IMR-90 (cell line): ENCODE measurements at regions not wholly inside any gene's neighbourhood (a gene's known extent, or its start where the extent isn't known, plus 50 kb on each side); places are given as distances from the start of the nearest gene placed in this dataset.

Experiments used
- ATAC-seq: fragments of 200-7000 bp; cut with Tn5 transposase; 2 replicates; pipeline ENCODE4 v1.9.1; 2020; ENCODE audit warnings: low read depth, mild to moderate bottlenecking, moderate library complexity
- BruUV-seq: library from RNA; stranded (reverse); fragments of 400-500 nt; replicated peaks from 2 replicates; lab custom pipeline; 2021; lab: Mats Ljungman, UMichigan
- CTCF ChIA-PET: fragments of 300-600 bp; formaldehyde crosslinking; extraction: SDS; loops from one replicate; lab custom pipeline; 2021; ENCODE audit warnings: antibody characterized with exemption; lab: Yijun Ruan, JAX
- POLR2A ChIA-PET: fragments of 300-600 bp; sonication (Branson Sonifier 250); formaldehyde crosslinking; loops from one replicate; lab custom pipeline; 2022; ENCODE audit warnings: antibody characterized with exemption; ENCODE audit not compliant: unreplicated experiment; lab: Charles Lee
- DNase-seq: peaks from one replicate; pipeline ENCODE4 v3.0.0; 2013
- H2AFZ ChIP-seq: replicated peaks from 2 replicates; pipeline ENCODE3; 2013; ENCODE audit warnings: low read length, mild to moderate bottlenecking; ENCODE audit not compliant: poor library complexity
- H2AK5ac ChIP-seq: 2 replicates; pipeline ENCODE4 v1.6.1; 2013; ENCODE audit warnings: low read depth, low read length, inconsistent platforms
- H2AK9ac ChIP-seq: replicated peaks from 2 replicates; pipeline ENCODE3; 2013; ENCODE audit warnings: mild to moderate bottlenecking, low read depth, low read length, moderate library complexity; ENCODE audit not compliant: poor library complexity
- H2BK120ac ChIP-seq: 2 replicates; pipeline ENCODE4 v1.6.1; 2013; ENCODE audit warnings: low read depth, low read length, inconsistent platforms
- H2BK15ac ChIP-seq: 3 replicates; pipeline ENCODE4 v1.6.1; 2013; ENCODE audit warnings: low read depth, low read length, inconsistent platforms
- H2BK20ac ChIP-seq: 2 replicates; pipeline ENCODE4 v1.6.1; 2013; ENCODE audit warnings: low read depth, mild to moderate bottlenecking, inconsistent platforms, low read length, moderate library complexity
- H2BK5ac ChIP-seq: 2 replicates; pipeline ENCODE4 v1.6.1; 2013; ENCODE audit warnings: mild to moderate bottlenecking, low read depth, low read length, inconsistent platforms; ENCODE audit not compliant: poor library complexity, severe bottlenecking
- H3K14ac ChIP-seq: replicated peaks from 2 replicates; pipeline ENCODE4 v1.6.1; 2013; ENCODE audit warnings: low read depth, low read length, inconsistent platforms
- H3K18ac ChIP-seq: 2 replicates; pipeline ENCODE4 v1.6.1; 2013; ENCODE audit warnings: low read depth, low read length, control low read depth
- H3K23ac ChIP-seq: 2 replicates; pipeline ENCODE4 v1.6.1; 2013; ENCODE audit warnings: low read depth, low read length, inconsistent platforms
- H3K27ac ChIP-seq: 2 replicates; pipeline ENCODE4 v1.5.1; 2013; ENCODE audit warnings: mild to moderate bottlenecking, control low read depth, low read length; ENCODE audit not compliant: insufficient read depth
- H3K27me3 ChIP-seq: 2 replicates; pipeline ENCODE4 v1.6.1; 2013; ENCODE audit warnings: low read length; ENCODE audit not compliant: control insufficient read depth, insufficient read depth
- H3K36me3 ChIP-seq: 2 replicates; pipeline ENCODE4 v1.6.1; 2013; ENCODE audit warnings: low read length, mixed read lengths; ENCODE audit not compliant: control insufficient read depth, insufficient read depth
- H3K4ac ChIP-seq: 2 replicates; pipeline ENCODE4 v1.6.1; 2013; ENCODE audit warnings: low read depth, low read length, inconsistent platforms
- H3K4me1 ChIP-seq: 2 replicates; pipeline ENCODE4 v1.6.1; 2013; ENCODE audit warnings: low read length, mixed read lengths; ENCODE audit not compliant: control insufficient read depth, insufficient read depth
- H3K4me2 ChIP-seq: 2 replicates; pipeline ENCODE4 v1.6.1; 2013; ENCODE audit warnings: low read depth, mild to moderate bottlenecking, control low read depth, low read length, moderate library complexity
- H3K4me3 ChIP-seq: 2 replicates; pipeline ENCODE4 v1.5.1; 2013; ENCODE audit warnings: low read depth, mild to moderate bottlenecking, control low read depth, low read length, moderate library complexity; ENCODE audit not compliant: insufficient read depth
- H3K56ac ChIP-seq: 2 replicates; pipeline ENCODE4 v1.6.1; 2013; ENCODE audit warnings: low read length, inconsistent platforms; ENCODE audit not compliant: insufficient read depth; ENCODE audit errors: extremely low read depth
- H3K79me1 ChIP-seq, 2 experiments: 2 replicates each; pipeline ENCODE4 v1.6.1; 2013; ENCODE audit warnings: low read length in 2 of 2, inconsistent platforms in 1 of 2, low read depth in 1 of 2
- H3K9ac ChIP-seq: 2 replicates; pipeline ENCODE4 v1.6.1; 2013; ENCODE audit warnings: low read depth, low read length, control low read depth
- H3K9me1 ChIP-seq: 2 replicates; pipeline ENCODE4 v1.6.1; 2013; ENCODE audit warnings: low read length, inconsistent platforms; ENCODE audit not compliant: insufficient read depth
- H3K9me3 ChIP-seq: 2 replicates; pipeline ENCODE4 v1.6.1; 2013; ENCODE audit warnings: low read length; ENCODE audit not compliant: control insufficient read depth, insufficient read depth
- H4K20me1 ChIP-seq: 2 replicates; pipeline ENCODE4 v1.6.1; 2013; ENCODE audit warnings: low read length, inconsistent platforms; ENCODE audit not compliant: insufficient read depth
- H4K5ac ChIP-seq: 2 replicates; pipeline ENCODE4 v1.6.1; 2013; ENCODE audit warnings: mild to moderate bottlenecking, low read depth, low read length, control low read depth
- H4K8ac ChIP-seq, 2 experiments: 2 replicates each; pipeline ENCODE4 v1.6.1; 2013; ENCODE audit warnings: low read depth in 2 of 2, low read length in 2 of 2, control low read depth in 1 of 2, inconsistent platforms in 1 of 2
- H4K91ac ChIP-seq: 2 replicates; pipeline ENCODE4 v1.6.1; 2013; ENCODE audit warnings: low read depth, low read length, inconsistent platforms; ENCODE audit not compliant: insufficient read depth
- BHLHE40 ChIP-seq: fragments of 150-350 bp; IDR thresholded peaks from 2 replicates; pipeline ENCODE4 v1.6.1; 2016; ENCODE audit warnings: mild to moderate bottlenecking, low read depth, low read length
- CHD1 ChIP-seq: IDR thresholded peaks from 2 replicates; pipeline ENCODE4 v1.6.1; 2012; ENCODE audit warnings: low read depth, low read length, improper control_type of control experiment
- CTCF ChIP-seq: conservative IDR thresholded peaks from 2 replicates; pipeline ENCODE4 v1.5.1; 2012; ENCODE audit warnings: mild to moderate bottlenecking, low read depth, low read length, improper control_type of control experiment
- ELK1 ChIP-seq: fragments of 150-350 bp; IDR thresholded peaks from 2 replicates; pipeline ENCODE4 v1.6.1; 2016; ENCODE audit warnings: low read depth, mild to moderate bottlenecking, low read length, moderate library complexity, borderline replicate concordance
- RAD21 ChIP-seq: IDR thresholded peaks from 2 replicates; pipeline ENCODE4 v1.6.1; 2012; ENCODE audit warnings: low read length, improper control_type of control experiment
- WGBS, 2 experiments: methylation state at CpG; one replicate each; pipeline versions ENCODE4 v1.1.5 to v1.1.7; 2013; ENCODE audit warnings: missing lambda C conversion rate in 2 of 2; ENCODE audit not compliant: insufficient read length in 1 of 2; ENCODE audit errors: extremely low coverage in 2 of 2; 5-methylcytosine and 5-hydroxymethylcytosine counted together
- dilution Hi-C: fragments of 300-500 bp; cut with HindIII; formaldehyde crosslinking; loops from one replicate; pipeline ENCODE4 v1.14.3; 2018; ENCODE audit warnings: low sequenced_read_pairs; ENCODE audit not compliant: unreplicated experiment
- in situ Hi-C: fragments of 300-500 bp; cut with MboI; formaldehyde crosslinking; loops from 3 replicates; pipeline ENCODE4 v1.14.3; 2019; ENCODE audit warnings: low sequenced_read_pairs, inconsistent platforms, mixed read lengths
- intact Hi-C: fragments of 100-400 bp; cut with micrococcal nuclease; formaldehyde crosslinking; loops from 2 replicates; pipeline ENCODE4 v1.10.0; 2022

DNA sequence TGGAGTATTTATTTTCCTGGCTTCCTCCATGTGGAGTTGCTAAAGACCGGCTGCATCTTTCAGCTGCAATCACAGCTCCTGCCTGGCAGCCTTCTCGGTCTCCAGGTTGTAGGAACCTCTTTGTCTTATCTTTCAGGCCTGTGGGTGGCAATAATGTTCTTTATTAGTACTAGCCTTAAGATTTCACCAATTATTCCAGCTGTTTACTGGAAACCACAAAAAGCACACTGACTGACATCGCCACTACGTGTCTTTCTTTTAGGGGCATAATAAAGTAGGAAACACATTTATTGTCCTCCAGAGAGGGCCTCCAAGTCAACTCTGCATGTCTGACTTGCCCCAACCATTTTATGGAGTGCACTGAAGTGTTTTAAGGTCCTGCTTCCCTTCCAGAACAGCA, 1116.5 kb upstream of the TMEM132C start:
- H3K27ac ChIP-seq: no peak overlapping the region
- no peak overlapping the region for H2BK120ac ChIP-seq
- H4K8ac ChIP-seq: no peak overlapping the region
- intact Hi-C loops: no loop called here
- H2AFZ ChIP-seq: no peak overlapping the region
- H4K91ac ChIP-seq: no peak overlapping the region
- H3K23ac ChIP-seq: no peak overlapping the region
- CTCF ChIA-PET: interaction anchor here (0.8 kb wide), 1 partner anchor 231 kb away, joined by 3 read pairs; no protein-coding TSS in a partner anchor
- POLR2A ChIA-PET: no interaction called here
- no peak overlapping the region for H3K56ac ChIP-seq
- H3K9me3 ChIP-seq: peaks cover 6% of the 10 kb centered on the region
- in situ Hi-C loops: no loop called here
- H2AK5ac ChIP-seq: no peak overlapping the region
- no peak overlapping the region for H4K5ac ChIP-seq
- DNase-seq (no peak), ATAC-seq (no peak)
- H3K79me1 ChIP-seq: no peaks in the 10 kb centered on the region
- no peak overlapping the region for H3K4me3 ChIP-seq
- H2AK9ac ChIP-seq: no peak overlapping the region
- no peak overlapping the region for H3K4me2 ChIP-seq
- H3K4ac ChIP-seq: no peak overlapping the region
- H3K18ac ChIP-seq: no peak overlapping the region
- no peaks in the 10 kb centered on the region for H3K9me1 ChIP-seq
- H3K9ac ChIP-seq: no peak overlapping the region
- TF ChIP-seq RAD21 (no peak), CHD1 (no peak), ELK1 (no peak), BHLHE40 (no peak), CTCF (no peak)
- no peaks in the 10 kb centered on the region for H3K27me3 ChIP-seq
- no peaks in the 10 kb centered on the region for H4K20me1 ChIP-seq
- no peak overlapping the region for H3K14ac ChIP-seq
- no peak overlapping the region for H2BK20ac ChIP-seq
- H3K4me1 ChIP-seq: no peaks in the 10 kb centered on the region
- no peak overlapping the region for H2BK5ac ChIP-seq
- WGBS, 2 experiments: no CpG with 5 or more reads among the region's 4 CpGs
- no peaks in the 10 kb centered on the region for H3K36me3 ChIP-seq
- no TSS peak for BruUV-seq
- no peak overlapping the region for H2BK15ac ChIP-seq
- dilution Hi-C loops: no loop called here
